ENCODE measurements at regions not wholly inside any gene's neighbourhood (a gene's known extent, or its start where the extent isn't known, plus 50 kb on each side); places are given as distances from the start of the nearest gene placed in this dataset.

DNA sequence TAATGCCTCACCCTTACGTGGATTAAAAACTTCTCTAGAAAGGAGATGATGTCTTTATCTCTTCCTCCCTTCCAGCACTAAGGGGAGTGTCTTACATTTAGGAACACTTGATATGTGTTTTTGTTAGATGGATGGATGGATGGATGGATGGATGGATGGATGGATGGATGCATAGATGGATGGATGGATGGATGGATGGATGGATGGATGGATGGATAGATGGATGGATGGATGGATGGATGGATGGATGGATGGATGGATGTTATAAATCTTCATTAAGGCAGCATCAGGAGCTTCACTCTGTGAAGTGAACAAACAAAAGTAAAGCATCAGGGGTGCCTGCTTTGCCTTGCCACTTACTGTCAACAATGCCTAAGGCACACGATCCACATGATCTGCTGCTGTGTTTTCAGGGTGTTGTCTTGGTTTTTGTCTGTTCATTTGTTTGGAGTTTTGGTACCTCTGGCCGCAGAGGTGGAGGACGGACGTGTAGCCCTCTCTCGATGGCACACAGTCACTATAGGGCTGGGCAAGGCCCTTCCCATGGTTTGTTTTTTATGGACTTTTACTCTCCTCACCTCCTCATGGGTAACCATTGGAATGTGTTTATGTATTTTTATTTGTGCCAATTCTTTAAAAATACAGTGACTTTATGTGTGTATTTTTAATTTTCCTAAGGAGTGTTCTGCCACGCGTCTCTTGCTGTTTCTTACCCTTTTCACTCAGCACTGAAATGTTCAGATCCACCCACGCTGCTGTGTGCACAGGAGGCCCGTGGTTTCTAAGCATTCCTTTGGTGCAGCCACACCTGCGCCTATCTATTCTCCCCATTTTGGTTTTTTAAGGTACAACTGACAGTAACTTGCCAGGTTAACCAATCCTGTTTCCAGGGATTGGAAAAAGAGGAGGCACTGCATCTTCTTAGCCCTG is 91.8 kb upstream of the ENPP6 start:
- no peak for DNase-seq

DNA sequence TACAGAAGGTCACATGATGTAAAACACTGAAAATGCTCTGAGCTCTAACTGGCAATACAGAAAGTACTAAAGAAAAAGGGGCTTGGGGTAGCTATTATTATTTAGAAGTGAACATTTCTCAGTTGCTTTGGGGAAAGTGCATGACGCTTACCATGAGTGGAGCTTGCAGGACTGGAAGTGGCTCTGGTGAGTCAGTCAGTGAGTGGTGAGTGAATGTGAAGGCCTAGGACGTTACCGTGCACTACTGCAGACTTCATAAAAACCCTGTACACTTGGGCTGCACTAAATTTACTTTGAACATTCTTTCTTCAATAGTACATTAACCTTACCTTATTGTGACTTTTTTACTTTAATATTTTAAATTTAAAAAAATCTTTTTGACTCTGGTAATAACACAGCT is 89.3 kb upstream of the ENPP6 start:
- no peak for DNase-seq

DNA sequence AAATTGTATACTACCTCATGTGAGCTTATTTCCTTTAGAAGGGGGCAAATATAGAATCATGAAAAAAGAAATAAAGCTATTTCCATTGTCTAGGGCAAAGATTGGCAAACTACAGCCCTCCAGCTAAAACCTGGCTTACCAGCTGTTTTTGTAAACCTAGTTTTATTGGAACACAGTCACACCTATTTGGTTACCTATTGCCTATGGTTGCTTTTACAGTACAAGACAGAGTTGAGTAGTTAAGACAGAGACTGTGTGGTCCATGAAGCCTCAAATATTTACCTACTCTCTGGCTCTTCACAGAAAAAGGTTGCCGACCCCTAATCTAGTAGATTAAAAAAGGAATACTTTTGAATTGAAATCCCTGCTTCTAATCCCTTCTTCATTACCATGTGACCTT is 88.8 kb upstream of the ENPP6 start:
- DNase-seq = no peak

DNA sequence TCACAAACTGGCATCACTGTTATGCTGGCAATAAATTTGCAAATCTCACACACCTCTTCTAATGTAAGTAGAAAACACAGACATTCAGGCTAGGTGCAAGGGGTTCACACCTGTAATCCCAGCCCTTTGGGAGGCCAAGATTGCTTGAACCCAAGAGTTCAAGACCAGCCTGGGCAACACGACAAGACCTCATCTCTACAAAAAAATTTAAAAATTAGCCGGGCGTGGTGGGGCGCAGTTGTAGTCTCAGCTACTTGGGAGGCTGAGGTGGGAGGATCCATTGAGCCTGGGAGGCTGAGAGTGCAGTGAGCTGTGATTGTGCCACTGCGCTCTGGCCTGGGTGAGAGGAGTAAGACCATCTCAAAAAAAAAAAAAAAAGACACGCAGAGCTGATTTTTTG is 83.1 kb upstream of the ENPP6 start:
- DNase-seq = no peak

DNA sequence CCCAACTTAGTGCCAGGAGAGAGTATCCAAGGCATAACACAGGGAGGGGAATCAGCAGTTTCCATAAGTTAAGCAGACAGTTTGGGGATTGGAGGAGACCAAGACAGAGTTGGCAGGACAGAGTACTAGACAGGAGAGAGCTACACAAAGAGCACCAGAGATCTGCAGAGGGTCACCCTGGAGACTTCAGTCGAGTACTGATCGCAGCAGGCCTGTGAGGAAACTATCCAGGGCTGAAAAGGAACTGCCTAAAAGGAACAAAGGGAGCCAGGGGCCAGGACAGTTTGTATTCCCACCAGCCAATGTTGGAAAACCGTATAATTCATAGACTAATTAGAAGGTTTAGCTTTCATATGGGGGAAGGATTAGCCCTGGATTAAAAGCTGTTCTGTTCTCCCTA is 80.6 kb upstream of the ENPP6 start:
- no peak for DNase-seq

DNA sequence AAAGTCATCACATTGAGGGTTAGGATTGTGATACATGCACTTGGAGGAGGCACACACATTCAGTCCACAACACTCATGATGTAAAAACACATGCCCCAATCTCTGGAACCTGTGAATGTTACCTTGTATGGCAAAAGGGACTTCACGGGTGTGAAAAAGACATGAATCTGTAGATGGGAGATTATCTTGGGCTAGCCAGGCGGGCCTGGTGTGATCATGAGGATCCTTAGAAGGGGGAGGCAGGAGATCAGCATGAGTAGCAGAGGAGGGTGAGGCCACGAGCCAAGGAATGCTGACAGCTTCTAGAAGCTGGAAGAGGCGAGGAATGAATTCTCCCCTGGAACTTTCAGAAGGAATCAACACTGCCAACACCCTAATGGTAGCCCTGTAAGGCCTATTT is 77.5 kb upstream of the ENPP6 start:
- DNase-seq = no peak

DNA sequence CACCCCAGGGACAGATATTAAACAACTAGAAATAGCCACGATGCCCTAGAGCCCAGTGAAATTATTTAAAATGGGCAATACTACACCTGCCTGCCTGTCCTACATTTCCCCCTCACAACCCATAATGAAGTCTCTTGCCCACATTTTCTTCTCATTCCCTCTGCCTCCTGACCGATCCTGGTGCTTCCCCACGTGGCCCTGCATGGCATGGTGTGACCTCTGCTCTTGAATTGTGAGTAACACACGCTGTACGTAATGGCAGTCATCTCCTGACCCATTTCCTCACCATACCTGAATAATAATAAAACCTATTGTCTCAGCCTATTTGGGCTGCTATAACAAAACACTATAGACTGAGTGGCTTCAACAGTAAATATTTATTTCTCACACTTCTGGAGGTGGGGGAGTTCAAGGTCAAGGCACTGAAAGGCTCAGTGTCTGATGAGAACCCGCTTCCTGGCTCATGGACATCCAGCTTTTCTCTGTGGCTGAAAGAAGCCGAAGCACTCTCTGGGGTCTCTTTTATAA is 77.0 kb upstream of the ENPP6 start:
- DNase-seq = no peak

DNA sequence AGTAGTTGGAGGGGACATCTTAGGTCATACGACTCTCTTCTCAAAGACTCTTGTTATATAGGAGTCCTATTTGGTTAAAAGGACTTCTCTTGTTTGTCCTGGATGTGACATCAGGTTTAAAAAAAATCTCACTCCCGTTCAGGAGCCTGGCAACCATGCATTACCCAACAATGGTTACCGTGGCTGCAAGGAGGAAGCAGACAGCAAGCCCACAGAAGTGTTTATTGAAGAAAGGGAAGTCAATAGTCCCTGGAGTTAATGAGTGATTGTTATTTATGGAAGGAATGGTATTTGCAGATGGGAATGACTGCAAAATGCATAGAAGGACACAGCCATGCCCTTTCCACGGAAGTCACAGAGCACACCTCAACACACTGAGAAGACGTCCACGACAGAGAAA is 75.9 kb upstream of the ENPP6 start:
- peak; percentile 20 for DNase-seq

DNA sequence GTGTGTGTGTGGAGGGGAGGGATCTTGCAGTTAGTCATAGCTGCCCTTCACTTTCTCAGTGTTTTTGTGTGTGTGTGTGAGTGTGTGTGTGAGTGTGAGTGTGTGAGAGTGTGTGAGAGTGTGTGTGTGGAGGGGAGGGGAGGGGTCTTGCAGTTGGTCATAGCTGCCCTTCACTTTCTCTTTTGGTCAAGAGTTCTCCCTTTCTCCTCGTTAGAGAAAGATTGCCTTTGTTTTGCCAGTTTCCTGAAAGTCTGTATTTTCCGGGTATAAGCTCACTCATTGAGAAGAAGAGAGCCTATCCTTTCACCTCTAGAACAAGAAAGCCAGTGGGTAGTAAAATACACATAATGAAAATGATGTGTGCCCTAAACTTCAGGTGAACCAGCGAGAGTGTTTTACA is 75.2 kb upstream of the ENPP6 start:
- no peak for DNase-seq

DNA sequence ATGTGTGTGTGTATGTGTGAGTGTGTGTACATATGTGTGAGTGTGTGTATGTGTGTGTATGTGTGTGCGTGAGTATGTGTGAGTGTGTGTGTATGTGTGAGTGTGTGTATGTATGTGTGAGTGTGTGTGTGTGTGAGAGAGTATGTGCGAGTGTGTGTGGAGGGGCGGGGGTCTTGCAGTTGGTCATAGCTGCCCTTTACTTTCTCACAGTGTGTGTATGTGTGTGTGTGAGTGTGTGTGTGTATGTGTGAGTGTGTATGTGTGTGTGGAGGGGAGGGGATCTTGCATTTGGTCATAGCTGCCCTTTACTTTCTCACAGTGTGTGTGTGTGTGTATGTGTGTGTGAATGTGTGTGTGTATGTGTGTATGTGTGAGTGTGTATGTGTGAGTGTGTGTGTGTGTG is 74.8 kb upstream of the ENPP6 start:
- DNase-seq = no peak

DNA sequence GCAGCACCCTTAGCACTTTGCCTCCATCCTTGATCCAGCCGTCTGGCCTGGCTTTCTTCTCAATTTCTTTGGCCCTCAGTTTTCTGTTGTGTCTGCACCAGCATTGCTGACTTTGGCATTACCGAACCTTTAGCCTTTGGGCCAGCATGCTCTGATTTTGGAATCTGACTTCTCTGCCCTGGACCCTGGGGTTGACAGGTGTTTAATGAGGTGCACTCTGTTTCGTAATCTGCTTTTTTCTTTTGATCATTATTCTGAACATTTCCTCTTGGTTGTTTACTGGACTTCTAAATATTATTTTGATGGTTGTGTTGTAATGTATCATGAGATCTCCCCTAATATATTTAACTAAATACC is 71.5 kb upstream of the ENPP6 start:
- no peak for DNase-seq

DNA sequence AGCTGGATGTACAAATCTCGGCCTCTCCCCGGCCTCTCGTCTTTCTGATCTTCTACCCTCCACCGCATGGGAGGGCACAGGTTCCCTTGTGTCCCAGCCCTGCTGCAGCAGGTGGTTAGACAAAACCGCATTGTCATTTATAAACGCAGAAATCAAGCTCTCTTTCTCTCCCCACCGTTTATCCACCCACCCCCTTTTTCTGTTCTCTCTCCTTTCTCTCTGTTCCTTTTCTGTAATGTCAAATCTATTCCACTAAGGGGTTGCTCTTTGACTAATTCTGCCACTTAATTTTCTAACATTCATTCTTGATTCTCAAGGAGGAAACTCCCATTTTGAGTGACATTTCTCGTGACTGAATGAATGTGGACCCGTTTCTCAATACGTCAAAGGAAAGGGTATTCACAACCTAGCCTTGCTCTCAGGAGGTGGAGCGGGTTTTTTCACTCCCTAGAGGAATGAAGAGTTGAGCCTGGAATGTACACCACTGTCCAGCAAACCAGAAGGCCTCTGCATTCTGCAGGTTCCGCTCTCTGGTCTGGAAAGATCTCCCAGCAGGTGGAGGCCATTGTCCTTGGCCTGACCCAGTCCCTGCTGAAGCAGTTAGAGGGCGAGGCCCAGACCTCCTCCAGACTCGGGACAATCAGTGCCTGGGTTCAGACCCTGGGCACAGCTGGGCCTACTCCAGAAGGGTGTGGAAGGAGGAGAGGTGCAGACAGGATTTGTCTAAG is 70.9 kb upstream of the ENPP6 start:
- peak; percentile 15 for DNase-seq

DNA sequence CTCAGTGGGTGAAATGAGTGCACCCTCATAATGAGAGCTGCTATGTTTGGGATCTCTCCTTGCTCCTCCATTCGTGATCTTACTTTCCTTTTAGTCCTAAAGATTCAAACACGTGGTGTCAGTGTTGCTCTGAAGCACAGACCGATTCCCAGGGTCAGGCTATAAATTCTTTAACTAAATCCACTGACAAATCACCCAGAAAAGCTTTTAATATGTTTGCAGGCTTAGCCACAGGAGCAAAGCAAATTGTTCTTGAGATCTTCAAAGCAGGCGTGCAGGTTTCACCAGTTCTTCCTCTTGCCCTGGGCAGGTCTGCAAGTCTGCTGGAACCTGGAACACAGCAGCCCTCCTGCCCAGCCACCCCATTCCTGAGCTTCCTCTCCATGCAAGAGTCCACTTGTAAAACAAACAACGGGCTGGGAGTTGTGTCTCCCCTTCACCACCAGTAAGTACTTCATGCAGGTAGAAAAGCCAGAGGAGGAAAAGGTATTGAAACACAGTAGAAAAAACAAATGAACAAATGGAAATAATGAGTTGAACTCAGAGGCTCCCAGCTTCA is 70.1 kb upstream of the ENPP6 start:
- DNase-seq = peak; percentile 24

DNA sequence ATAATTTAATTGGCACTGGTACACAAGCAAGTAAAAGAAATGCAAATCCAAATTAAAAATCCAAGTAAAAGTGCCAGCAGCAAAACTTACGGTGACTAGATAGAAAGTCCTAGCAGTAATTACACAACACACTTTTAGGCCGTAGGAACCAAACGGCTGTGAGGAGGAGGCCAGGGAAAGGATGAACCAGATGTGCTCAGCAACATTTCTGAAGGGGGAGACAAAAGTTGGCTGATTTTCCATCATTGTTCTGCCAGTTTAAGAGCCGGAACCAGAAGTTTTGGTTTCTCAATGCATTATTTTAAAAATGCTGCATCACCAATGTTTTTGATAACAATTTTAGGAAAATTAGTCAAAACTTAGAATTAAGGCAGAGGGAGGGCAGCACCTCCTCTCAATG is 68.7 kb upstream of the ENPP6 start:
- DNase-seq = no peak

DNA sequence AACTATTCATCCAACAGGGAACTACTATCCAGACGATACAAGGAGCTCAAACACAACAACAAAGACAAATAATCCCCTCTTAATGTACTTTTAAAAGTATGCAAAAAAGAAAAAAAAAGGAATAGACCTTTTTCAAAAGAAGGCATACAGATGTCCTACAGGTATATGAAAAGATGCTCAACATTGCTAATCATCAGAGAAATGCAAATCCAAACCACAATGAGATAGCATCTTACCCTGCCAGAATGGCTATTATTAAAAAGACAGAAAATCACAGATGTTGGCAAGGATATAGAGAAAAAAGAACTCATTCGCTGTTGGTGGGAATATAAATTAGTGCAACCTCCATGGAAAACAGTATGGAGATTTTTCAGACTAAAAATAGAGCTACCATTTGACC is 67.1 kb upstream of the ENPP6 start:
- no peak for DNase-seq

DNA sequence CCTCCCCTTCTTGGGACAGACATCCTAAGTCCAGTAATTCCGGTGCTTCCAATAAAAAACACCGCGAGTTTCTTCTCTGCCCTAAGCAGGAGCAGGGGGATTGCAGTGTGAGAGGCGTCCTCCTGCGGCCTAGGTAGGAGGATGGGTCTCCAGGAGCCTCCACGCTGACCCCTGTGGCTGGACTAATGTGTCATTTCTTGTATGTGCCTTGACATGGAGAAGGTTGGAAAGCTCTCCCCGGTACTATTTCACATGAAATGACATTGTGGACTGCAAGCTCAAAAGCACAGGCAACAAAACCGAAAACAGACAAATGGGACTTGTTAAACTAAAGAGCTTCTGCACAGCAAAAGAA is 66.6 kb upstream of the ENPP6 start:
- no peak for DNase-seq

DNA sequence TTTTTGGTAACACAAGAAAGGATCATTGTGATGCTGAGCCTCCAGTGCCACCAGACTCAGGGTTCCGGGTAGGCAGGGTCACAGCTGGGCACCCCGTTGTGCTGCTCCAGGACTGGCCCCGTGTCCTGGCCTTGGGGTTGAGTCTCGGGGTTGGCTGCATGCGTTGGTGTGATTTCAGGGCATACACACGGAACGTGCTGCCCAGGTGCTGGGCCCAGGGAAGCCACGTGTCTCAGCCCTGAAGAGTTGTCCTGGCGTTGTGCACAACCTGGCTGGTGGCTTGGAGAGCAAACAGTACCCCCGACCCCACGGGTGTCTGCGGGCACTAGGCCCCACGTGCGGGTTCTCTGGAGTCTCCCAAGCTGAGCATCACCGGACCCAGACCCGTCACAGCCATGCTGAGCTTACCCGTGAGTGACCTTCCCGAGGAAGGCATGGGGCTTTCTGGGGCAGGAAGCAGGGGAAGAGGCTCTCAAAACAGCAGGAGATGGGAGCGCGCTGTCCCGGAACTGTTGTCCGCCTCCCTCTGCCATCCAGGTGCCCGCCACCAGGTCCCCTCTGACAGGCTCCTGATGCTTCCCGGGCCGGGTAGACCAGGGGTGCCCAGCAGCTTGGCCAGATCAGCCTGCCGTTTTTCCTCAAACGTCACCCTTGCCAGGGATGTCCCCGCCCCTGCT is 66.1 kb upstream of the ENPP6 start:
- no peak for DNase-seq

DNA sequence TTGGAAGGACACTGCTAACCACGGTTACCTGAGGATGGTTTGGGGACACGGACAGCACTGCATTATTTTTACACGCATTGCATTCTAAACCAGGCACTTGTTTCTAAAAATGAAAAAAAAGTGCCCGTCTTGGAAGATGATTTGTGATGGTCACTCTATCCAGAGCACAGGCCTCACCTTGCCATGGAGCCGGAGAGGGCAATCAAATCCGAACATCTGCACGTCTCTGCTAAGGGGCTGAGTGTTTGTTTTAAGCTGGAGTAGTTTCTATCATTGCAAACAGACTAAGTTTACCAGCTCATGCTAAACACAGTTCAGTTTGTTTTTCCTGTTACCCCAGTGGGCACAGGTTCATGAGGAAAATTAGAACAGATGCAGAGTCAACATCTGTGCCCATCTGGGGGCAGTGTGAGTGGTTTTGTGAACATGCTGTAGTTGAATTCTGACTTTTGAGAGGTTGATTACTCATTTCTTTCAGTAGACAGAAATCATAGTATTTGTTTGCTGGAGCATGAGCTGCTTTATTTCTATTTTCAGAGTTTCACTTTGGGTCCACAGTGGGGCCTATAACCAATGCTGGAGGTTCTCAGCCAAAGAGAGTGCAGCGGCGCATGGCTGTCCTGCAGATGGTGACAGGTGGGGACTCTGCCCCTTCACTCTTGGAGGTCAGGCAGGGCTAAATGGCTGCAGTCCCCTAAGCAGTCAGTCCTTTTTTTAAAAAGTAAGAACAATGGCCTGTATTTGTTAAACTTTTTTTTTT is 65.4 kb upstream of the ENPP6 start:
- DNase-seq = no peak

DNA sequence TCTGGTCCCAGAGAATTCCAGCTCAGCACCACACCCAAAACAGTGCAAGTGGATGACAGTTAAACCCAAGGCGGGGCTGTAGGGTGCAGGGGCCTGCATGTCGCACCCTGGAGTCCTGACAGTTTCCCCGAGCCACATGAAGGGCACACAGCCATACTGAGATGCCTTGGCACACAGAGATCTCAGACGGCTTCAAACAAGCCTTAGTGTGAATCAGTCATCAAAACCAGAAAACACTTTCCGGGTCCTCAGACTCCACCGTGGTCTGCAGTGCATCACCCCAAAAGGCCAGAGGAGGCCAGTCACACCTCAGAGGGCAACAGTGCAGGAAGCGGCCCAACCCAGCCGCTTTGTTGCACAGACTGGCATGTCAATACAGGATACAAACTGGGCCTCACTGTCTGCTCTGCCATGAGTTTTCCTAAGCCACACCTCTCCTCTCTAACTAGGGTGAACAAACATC is 64.6 kb upstream of the ENPP6 start:
- no peak for DNase-seq

DNA sequence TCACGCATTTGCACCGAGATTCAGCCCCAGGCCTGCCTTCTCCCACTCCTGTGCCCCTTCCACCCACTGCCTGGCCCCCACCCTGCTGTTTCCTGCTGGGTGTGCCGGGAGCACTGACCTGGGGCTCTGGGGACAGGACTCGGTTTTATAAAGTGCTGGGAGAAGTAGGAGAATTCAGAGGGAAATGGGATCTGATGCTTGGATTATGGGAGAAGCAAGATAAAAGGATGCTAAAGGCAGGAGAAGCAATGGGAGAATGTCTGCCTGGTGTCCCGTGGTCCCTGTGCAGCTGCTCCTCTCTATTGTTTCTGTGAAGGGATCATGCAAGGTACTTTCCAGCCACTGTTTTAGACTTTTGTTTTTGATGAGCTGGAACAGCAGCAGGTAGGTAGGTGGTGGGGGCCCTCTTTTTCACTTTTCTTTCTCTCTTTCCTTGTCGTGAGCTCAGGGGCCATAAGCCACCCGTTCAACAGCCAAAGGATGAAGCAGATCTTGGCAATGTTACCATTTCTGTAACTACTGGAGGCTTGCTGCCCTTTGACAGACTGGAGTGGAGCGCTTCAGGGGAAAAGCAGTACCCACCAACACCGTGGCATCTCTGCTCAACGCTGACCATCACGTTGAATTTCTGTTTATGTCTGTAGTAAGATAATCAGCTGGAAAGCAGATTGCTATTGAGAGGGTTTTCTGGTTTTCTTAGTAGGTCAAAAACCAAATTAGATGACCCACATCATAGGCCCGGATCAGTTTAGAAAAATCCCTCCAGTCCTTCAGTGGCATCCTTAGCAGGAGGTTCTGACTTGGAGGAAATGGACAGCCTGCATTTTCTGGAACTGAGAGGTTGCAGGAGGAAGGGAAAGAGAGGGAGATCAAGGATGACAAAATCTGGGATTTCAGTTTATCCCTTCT is 63.8 kb upstream of the ENPP6 start:
- no peak for DNase-seq

DNA sequence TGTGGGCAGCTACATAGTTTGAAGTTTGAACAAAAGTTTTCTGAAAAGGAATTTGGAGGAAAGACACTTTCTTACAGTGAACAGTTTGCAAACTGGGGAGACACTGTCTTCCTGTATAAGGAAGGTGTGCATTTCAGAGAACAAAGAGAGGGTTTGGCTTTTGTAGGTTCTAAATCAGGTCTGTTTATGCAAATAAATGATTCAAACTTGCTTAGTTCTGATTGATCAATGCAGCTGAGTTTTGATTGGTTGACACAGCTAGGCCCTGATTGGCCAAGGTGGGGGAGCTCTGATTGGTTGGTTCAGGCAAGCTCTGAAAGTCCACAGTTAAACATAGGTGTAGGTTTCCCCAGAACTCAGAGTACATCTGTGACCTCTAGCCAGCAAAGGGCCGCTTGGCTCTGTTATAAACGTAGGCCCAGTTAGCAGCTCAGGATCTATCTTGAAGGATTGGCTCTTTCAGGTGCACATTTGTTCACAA is 63.0 kb upstream of the ENPP6 start:
- DNase-seq = no peak

Data from NCI-H2107 (cell line).